ENCODE measurements at regions not wholly inside any gene's neighbourhood (a gene's known extent, or its start where the extent isn't known, plus 50 kb on each side); places are given as distances from the start of the nearest gene placed in this dataset.

GRCh38 chr7:15870347-15870746 lies 183.9 kb upstream of the MEOX2 start:
- H2AFZ ChIP-seq: no peak overlapping the region
- DNase-seq (ENCODE audit: low spot score): no peak
- H3K27me3 ChIP-seq (ENCODE audit: insufficient read depth): no peaks in the 10 kb centered on the region
- Mint-ChIP-seq H3K36me3 (ENCODE audit: low read depth) (no peaks in the 10 kb centered on the region), H3K27me3 (ENCODE audit: insufficient read depth, low read depth, poor library complexity) (no peaks in the 10 kb centered on the region), H3K27ac (no peak overlapping the region), H3K9me3 (no peaks in the 10 kb centered on the region), H3K4me1 (peaks cover 7% of the 10 kb centered on the region), H3K4me3 (no peak overlapping the region)
- no peak for TF ChIP-seq CREB1 (CRISPR knock-in tag; IDR thresholded peaks at IDR 0.05; ENCODE audit: low read depth)
- TF ChIP-seq EZH2 (IDR thresholded peaks at IDR 0.05; ENCODE audit: low read depth, unreplicated experiment): no peak
- TF ChIP-seq, protein P1, sequence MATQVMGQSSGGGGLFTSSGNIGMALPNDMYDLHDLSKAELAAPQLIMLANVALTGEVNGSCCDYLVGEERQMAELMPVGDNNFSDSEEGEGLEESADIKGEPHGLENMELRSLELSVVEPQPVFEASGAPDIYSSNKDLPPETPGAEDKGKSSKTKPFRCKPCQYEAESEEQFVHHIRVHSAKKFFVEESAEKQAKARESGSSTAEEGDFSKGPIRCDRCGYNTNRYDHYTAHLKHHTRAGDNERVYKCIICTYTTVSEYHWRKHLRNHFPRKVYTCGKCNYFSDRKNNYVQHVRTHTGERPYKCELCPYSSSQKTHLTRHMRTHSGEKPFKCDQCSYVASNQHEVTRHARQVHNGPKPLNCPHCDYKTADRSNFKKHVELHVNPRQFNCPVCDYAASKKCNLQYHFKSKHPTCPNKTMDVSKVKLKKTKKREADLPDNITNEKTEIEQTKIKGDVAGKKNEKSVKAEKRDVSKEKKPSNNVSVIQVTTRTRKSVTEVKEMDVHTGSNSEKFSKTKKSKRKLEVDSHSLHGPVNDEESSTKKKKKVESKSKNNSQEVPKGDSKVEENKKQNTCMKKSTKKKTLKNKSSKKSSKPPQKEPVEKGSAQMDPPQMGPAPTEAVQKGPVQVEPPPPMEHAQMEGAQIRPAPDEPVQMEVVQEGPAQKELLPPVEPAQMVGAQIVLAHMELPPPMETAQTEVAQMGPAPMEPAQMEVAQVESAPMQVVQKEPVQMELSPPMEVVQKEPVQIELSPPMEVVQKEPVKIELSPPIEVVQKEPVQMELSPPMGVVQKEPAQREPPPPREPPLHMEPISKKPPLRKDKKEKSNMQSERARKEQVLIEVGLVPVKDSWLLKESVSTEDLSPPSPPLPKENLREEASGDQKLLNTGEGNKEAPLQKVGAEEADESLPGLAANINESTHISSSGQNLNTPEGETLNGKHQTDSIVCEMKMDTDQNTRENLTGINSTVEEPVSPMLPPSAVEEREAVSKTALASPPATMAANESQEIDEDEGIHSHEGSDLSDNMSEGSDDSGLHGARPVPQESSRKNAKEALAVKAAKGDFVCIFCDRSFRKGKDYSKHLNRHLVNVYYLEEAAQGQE (IDR thresholded peaks at IDR 0.05; ENCODE audit: unreplicated experiment): no peak
- no peak for TF ChIP-seq ZNF462 (CRISPR knock-in tag; IDR thresholded peaks at IDR 0.05)
- no peak for TF ChIP-seq ZNF114 (CRISPR knock-in tag; IDR thresholded peaks at IDR 0.05)
- TF ChIP-seq, protein P2, sequence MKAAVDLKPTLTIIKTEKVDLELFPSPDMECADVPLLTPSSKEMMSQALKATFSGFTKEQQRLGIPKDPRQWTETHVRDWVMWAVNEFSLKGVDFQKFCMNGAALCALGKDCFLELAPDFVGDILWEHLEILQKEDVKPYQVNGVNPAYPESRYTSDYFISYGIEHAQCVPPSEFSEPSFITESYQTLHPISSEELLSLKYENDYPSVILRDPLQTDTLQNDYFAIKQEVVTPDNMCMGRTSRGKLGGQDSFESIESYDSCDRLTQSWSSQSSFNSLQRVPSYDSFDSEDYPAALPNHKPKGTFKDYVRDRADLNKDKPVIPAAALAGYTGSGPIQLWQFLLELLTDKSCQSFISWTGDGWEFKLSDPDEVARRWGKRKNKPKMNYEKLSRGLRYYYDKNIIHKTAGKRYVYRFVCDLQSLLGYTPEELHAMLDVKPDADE (IDR thresholded peaks at IDR 0.05): no peak
- no peak for TF ChIP-seq POLR2AphosphoS5 (IDR thresholded peaks at IDR 0.05; ENCODE audit: low read depth)
- TF ChIP-seq, protein P3, sequence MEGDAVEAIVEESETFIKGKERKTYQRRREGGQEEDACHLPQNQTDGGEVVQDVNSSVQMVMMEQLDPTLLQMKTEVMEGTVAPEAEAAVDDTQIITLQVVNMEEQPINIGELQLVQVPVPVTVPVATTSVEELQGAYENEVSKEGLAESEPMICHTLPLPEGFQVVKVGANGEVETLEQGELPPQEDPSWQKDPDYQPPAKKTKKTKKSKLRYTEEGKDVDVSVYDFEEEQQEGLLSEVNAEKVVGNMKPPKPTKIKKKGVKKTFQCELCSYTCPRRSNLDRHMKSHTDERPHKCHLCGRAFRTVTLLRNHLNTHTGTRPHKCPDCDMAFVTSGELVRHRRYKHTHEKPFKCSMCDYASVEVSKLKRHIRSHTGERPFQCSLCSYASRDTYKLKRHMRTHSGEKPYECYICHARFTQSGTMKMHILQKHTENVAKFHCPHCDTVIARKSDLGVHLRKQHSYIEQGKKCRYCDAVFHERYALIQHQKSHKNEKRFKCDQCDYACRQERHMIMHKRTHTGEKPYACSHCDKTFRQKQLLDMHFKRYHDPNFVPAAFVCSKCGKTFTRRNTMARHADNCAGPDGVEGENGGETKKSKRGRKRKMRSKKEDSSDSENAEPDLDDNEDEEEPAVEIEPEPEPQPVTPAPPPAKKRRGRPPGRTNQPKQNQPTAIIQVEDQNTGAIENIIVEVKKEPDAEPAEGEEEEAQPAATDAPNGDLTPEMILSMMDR (conservative IDR thresholded peaks at IDR 0.05; ENCODE audit: low read depth in 2 of 2): no peak
- TF ChIP-seq STAT1 (IDR thresholded peaks at IDR 0.05; ENCODE audit: unreplicated experiment): no peak
- TF ChIP-seq NANOG (IDR thresholded peaks at IDR 0.05; ENCODE audit: borderline replicate concordance): no peak
- TF ChIP-seq JUNB (IDR thresholded peaks at IDR 0.05; ENCODE audit: unreplicated experiment): no peak
- no peak for TF ChIP-seq ZNF331 (CRISPR knock-in tag; IDR thresholded peaks at IDR 0.05; ENCODE audit: low read depth)
- no peak for TF ChIP-seq EZH2phosphoT487 (IDR thresholded peaks at IDR 0.05; ENCODE audit: unreplicated experiment)
- ATAC-seq: no peak
- no peaks in the 10 kb centered on the region for H3K79me2 ChIP-seq (replicated peaks; ENCODE audit: insufficient read depth)
- H3K9me2 ChIP-seq (ENCODE audit: insufficient read depth): no peaks in the 10 kb centered on the region
- H3F3A ChIP-seq (replicated peaks; ENCODE audit: low read depth): no peaks in the 10 kb centered on the region
- H3K4me1 ChIP-seq (ENCODE audit: insufficient read depth): peaks cover 13% of the 10 kb centered on the region; the same call in 1 of the 2 replicates
- no peak overlapping the region for H3K4me3 ChIP-seq
- no peak overlapping the region for H3K27ac ChIP-seq (ENCODE audit: low read depth)
- H3K36me3 ChIP-seq (ENCODE audit: insufficient read depth): no peaks in the 10 kb centered on the region
- H3K4me2 ChIP-seq: no peak overlapping the region
- no peaks in the 10 kb centered on the region for H4K20me1 ChIP-seq (replicated peaks; ENCODE audit: insufficient read depth)

Data from GM23338 (cell line).